ENCODE measurements at regions not wholly inside any gene's neighbourhood (a gene's known extent, or its start where the extent isn't known, plus 50 kb on each side); places are given as distances from the start of the nearest gene placed in this dataset.

DNA sequence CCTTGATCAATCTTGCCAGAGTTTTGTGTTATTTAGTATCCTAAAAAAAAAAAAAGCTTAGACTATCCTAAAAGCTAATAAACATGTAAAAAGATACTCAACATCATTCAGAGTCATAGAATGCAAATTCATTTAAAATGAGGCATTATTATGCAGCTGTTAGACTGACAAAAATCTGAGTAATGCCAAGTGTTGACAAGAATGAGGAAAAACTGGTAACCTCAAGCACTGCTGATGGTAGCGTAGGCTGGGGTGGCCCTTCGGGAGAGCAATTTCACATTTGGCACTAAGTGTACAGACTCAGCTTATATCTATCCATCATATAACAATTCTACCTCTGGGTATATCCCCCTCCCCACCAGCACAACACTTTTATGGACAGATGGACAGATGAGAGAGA is 280.4 kb downstream of the RAP2B start:
- WGBS, 5 donors, result 56 to 93% (median 86%) methylated on average over 2 of the region's 2 CpGs
- no peak overlapping the region for H3K4me3 ChIP-seq
- DNase-seq, result no peak
- TF ChIP-seq POLR2A (IDR thresholded peaks at IDR 0.05), result no peak
- TF ChIP-seq POLR2AphosphoS5 (IDR thresholded peaks at IDR 0.05), result no peak
- TF ChIP-seq, protein P1, sequence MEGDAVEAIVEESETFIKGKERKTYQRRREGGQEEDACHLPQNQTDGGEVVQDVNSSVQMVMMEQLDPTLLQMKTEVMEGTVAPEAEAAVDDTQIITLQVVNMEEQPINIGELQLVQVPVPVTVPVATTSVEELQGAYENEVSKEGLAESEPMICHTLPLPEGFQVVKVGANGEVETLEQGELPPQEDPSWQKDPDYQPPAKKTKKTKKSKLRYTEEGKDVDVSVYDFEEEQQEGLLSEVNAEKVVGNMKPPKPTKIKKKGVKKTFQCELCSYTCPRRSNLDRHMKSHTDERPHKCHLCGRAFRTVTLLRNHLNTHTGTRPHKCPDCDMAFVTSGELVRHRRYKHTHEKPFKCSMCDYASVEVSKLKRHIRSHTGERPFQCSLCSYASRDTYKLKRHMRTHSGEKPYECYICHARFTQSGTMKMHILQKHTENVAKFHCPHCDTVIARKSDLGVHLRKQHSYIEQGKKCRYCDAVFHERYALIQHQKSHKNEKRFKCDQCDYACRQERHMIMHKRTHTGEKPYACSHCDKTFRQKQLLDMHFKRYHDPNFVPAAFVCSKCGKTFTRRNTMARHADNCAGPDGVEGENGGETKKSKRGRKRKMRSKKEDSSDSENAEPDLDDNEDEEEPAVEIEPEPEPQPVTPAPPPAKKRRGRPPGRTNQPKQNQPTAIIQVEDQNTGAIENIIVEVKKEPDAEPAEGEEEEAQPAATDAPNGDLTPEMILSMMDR (IDR thresholded peaks at IDR 0.05 in 8 of 11, conservative IDR thresholded peaks at IDR 0.05 in 3 of 11), result no peak
- H3K9me3 ChIP-seq, result no peaks in the 10 kb centered on the region
- H3K4me1 ChIP-seq, result peaks cover 0 to 13% (median 9%) of the 10 kb centered on the region in 6 donors
- intact Hi-C loops (cut with DNase I; ENCODE audit: low total_unique reads), result no loop called here
- H3K27ac ChIP-seq, result no peak overlapping the region
- no peaks in the 10 kb centered on the region for H3K36me3 ChIP-seq
- H3K27me3 ChIP-seq (replicated peaks in 1 of 7), result no peaks in the 10 kb centered on the region

DNA sequence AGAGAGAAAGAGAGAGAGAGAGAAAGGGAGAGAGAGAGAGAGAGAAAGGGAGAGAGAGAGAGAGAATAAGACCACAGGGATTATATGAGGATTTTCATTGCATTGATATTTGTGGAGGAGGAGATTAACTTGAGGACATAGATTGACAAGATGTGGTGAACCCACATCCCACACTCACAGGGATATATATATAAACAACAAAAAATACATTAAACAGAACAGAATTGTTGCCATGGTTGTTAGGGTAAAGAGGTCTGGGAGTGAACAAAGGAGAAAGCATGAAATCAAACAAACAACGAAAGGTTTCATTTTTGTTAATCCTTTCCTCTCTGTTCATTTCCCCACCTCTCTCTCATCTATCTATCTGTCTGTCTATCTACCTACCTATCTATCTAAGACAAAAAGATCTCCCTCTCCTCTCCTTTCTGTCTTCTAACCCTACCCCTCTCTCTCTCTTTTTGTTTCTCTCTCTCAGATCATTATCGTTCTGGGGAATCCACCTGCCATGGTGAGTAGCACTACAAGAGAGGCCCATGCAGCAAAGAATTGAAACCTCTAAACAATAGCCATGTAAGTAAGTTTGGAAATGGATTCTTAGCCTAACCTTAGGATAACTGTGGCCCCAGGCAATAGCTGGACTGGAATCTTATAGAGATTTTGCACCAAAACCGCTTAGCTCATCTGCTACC is 280.9 kb downstream of the RAP2B start:
- DNase-seq, result no peak

DNA sequence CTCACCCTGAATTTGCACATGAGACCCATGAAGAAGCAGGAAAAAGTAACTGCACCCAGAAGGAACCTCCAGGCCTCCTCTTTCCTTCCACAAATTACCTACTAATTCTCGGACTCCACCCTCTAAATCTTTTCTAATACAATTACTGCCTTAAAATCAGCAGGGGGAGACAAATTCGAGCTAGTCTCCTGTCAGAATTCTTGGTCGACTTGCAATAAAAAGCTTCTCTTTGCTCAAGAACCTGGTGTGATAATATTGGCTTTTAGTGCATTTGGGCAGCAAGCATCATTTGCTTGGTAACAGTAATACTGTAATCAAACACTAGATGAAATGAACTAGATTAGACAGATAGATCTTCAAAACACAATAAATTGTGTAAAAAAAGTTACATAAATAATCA is 281.9 kb downstream of the RAP2B start:
- Histone ChIP-seq H3K4me1 (no peaks in the 10 kb centered on the region), H3K9me3 (no peaks in the 10 kb centered on the region), H3K36me3 (no peaks in the 10 kb centered on the region), H3K27me3 (replicated peaks in 1 of 7) (no peaks in the 10 kb centered on the region), H3K27ac (no peak overlapping the region), H3K4me3 (no peak overlapping the region)
- 35 to 46% (median 41%) methylated on average over 3 of the region's 3 CpGs for WGBS, 5 donors
- intact Hi-C loops (cut with DNase I; ENCODE audit: low total_unique reads), result no loop called here
- no peak for DNase-seq
- no peak for TF ChIP-seq POLR2AphosphoS5 (IDR thresholded peaks at IDR 0.05)
- TF ChIP-seq, protein P1 (IDR thresholded peaks at IDR 0.05 in 8 of 11, conservative IDR thresholded peaks at IDR 0.05 in 3 of 11), result no peak
- TF ChIP-seq POLR2A (IDR thresholded peaks at IDR 0.05), result no peak

More for the DNA sequence above, 280.9 kb downstream of the RAP2B start:
- peaks cover 0 to 8% (median 4%) of the 10 kb centered on the region in 6 donors for H3K4me1 ChIP-seq
- intact Hi-C loops (cut with DNase I; ENCODE audit: low total_unique reads), result no loop called here
- no peaks in the 10 kb centered on the region for H3K9me3 ChIP-seq
- TF ChIP-seq, protein P1 (IDR thresholded peaks at IDR 0.05 in 8 of 11, conservative IDR thresholded peaks at IDR 0.05 in 3 of 11), result no peak
- TF ChIP-seq POLR2A (IDR thresholded peaks at IDR 0.05) (no peak), POLR2AphosphoS5 (IDR thresholded peaks at IDR 0.05) (no peak)
- H3K27ac ChIP-seq, result no peak overlapping the region
- no peak overlapping the region for H3K4me3 ChIP-seq
- H3K36me3 ChIP-seq, result no peaks in the 10 kb centered on the region
- H3K27me3 ChIP-seq (replicated peaks in 1 of 7), result no peaks in the 10 kb centered on the region
- WGBS, 5 donors, result 84 to 91% (median 90%) methylated on average over 3 of the region's 3 CpGs

DNA sequence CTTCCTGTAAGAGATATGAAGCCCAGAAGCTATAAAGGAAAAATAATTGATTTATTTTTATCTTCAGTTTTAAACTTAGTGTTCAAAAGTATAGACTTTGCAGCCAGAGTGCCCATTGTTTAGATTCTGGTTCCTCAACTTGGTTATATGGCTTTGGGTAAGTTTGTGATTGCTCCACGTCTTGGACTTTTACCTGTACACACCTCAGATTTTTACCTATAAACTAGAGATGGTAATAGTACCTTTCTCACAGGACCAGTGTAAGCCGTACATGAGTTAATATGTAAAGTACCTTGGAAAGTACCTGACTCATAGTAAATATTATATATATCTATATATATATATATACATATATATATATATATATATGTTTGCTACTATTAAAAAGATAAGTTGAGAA is 283.8 kb downstream of the RAP2B start:
- Histone ChIP-seq H3K4me1 (no peaks in the 10 kb centered on the region), H3K9me3 (no peaks in the 10 kb centered on the region), H3K27ac (no peak overlapping the region), H3K27me3 (replicated peaks in 1 of 7) (no peaks in the 10 kb centered on the region), H3K36me3 (no peaks in the 10 kb centered on the region), H3K4me3 (no peak overlapping the region)
- intact Hi-C loops (cut with DNase I; ENCODE audit: low total_unique reads), result no loop called here
- TF ChIP-seq POLR2A (IDR thresholded peaks at IDR 0.05) (no peak), POLR2AphosphoS5 (IDR thresholded peaks at IDR 0.05) (no peak)
- TF ChIP-seq, protein P1 (IDR thresholded peaks at IDR 0.05 in 8 of 11, conservative IDR thresholded peaks at IDR 0.05 in 3 of 11), result no peak
- WGBS, 5 donors, result 73 to 84% (median 82%) methylated on average over 2 of the region's 2 CpGs
- DNase-seq, result no peak

Measured in spleen (tissue), 11 donors.